ENCODE measurements at regions not wholly inside any gene's neighbourhood (a gene's known extent, or its start where the extent isn't known, plus 50 kb on each side); places are given as distances from the start of the nearest gene placed in this dataset.

DNA sequence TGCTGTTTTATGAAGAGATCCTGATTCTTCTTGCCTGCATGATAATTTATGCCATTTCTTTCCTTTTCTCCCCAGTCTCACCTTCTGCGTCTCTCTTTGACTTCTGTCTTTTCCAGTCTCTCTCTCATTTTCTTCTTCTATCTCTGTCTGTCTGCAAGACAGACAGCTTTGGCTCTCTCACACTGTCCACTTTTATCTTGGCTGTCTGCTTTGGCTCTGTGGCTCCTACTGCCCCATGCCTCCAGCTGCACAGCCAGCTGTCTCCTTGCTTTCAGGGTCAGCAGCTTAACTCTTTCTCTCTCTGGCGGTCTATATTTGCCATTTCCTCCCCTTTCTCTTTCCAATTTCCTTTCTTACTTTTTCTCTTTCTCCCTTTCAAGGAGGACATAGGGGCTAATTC is 971.1 kb upstream of the COX7C start:
- TF ChIP-seq, protein P1, sequence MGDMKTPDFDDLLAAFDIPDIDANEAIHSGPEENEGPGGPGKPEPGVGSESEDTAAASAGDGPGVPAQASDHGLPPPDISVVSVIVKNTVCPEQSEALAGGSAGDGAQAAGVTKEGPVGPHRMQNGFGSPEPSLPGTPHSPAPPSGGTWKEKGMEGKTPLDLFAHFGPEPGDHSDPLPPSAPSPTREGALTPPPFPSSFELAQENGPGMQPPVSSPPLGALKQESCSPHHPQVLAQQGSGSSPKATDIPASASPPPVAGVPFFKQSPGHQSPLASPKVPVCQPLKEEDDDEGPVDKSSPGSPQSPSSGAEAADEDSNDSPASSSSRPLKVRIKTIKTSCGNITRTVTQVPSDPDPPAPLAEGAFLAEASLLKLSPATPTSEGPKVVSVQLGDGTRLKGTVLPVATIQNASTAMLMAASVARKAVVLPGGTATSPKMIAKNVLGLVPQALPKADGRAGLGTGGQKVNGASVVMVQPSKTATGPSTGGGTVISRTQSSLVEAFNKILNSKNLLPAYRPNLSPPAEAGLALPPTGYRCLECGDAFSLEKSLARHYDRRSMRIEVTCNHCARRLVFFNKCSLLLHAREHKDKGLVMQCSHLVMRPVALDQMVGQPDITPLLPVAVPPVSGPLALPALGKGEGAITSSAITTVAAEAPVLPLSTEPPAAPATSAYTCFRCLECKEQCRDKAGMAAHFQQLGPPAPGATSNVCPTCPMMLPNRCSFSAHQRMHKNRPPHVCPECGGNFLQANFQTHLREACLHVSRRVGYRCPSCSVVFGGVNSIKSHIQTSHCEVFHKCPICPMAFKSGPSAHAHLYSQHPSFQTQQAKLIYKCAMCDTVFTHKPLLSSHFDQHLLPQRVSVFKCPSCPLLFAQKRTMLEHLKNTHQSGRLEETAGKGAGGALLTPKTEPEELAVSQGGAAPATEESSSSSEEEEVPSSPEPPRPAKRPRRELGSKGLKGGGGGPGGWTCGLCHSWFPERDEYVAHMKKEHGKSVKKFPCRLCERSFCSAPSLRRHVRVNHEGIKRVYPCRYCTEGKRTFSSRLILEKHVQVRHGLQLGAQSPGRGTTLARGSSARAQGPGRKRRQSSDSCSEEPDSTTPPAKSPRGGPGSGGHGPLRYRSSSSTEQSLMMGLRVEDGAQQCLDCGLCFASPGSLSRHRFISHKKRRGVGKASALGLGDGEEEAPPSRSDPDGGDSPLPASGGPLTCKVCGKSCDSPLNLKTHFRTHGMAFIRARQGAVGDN (IDR thresholded peaks at IDR 0.05): no peak
- TF ChIP-seq, protein P2, sequence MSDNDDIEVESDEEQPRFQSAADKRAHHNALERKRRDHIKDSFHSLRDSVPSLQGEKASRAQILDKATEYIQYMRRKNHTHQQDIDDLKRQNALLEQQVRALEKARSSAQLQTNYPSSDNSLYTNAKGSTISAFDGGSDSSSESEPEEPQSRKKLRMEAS (IDR thresholded peaks at IDR 0.05; ENCODE audit: low read depth, low read length): no peak
- TF ChIP-seq FOXK2 (IDR thresholded peaks at IDR 0.05) (no peak), MYC (IDR thresholded peaks at IDR 0.05; ENCODE audit: insufficient read depth, insufficient read length, insufficient replicate concordance, low read length, severe bottlenecking) (no peak), SIN3A (IDR thresholded peaks at IDR 0.05; ENCODE audit: low read depth, low read length) (no peak)
